ENCODE measurements at regions not wholly inside any gene's neighbourhood (a gene's known extent, or its start where the extent isn't known, plus 50 kb on each side); places are given as distances from the start of the nearest gene placed in this dataset.

DNA sequence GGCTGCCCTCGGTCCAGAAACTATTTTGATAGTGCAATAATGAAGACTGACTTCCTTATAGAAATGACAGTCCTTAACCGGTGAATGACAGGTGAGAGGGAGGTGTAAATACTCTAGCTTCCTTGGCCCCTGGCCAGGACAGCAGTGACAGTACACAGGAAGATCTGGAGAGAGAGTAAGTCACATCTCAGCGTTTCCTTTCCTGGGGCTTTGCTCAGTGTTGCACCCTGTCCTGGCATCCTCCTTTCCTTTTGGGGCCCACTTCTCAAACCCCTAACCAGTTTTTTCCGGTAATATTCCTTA, 336.9 kb downstream of the CD83 start:
- DNase-seq (ENCODE audit: low read depth), result no peak
- TF ChIP-seq, protein P1, sequence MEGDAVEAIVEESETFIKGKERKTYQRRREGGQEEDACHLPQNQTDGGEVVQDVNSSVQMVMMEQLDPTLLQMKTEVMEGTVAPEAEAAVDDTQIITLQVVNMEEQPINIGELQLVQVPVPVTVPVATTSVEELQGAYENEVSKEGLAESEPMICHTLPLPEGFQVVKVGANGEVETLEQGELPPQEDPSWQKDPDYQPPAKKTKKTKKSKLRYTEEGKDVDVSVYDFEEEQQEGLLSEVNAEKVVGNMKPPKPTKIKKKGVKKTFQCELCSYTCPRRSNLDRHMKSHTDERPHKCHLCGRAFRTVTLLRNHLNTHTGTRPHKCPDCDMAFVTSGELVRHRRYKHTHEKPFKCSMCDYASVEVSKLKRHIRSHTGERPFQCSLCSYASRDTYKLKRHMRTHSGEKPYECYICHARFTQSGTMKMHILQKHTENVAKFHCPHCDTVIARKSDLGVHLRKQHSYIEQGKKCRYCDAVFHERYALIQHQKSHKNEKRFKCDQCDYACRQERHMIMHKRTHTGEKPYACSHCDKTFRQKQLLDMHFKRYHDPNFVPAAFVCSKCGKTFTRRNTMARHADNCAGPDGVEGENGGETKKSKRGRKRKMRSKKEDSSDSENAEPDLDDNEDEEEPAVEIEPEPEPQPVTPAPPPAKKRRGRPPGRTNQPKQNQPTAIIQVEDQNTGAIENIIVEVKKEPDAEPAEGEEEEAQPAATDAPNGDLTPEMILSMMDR (conservative IDR thresholded peaks at IDR 0.05; ENCODE audit: low read depth, low read length), result no peak
- H3K4me3 ChIP-seq (ENCODE audit: low read depth, low read length), result no peak overlapping the region

DNA sequence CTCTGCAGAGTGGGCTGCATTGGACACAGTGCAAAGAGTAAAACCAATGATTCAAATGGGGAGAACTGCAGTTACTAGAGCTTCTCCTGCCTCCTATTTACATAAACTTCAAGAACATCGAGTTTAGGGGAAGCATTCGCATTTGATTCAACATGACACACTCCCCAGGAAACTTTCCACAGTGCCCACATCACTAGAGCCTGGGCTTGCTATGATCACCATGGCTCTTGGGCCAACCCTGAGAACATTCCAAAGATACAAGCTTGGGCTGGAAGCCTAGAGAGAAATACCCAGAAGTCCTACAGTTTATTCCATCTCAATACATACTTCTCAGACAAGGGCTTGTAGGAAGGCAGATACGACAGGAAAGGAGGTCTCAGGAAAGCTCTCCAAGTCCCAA, 337.9 kb downstream of the CD83 start:
- DNase-seq (ENCODE audit: low read depth), result no peak
- no peak overlapping the region for H3K4me3 ChIP-seq (ENCODE audit: low read depth, low read length)
- TF ChIP-seq, protein P1 (conservative IDR thresholded peaks at IDR 0.05; ENCODE audit: low read depth, low read length), result no peak

DNA sequence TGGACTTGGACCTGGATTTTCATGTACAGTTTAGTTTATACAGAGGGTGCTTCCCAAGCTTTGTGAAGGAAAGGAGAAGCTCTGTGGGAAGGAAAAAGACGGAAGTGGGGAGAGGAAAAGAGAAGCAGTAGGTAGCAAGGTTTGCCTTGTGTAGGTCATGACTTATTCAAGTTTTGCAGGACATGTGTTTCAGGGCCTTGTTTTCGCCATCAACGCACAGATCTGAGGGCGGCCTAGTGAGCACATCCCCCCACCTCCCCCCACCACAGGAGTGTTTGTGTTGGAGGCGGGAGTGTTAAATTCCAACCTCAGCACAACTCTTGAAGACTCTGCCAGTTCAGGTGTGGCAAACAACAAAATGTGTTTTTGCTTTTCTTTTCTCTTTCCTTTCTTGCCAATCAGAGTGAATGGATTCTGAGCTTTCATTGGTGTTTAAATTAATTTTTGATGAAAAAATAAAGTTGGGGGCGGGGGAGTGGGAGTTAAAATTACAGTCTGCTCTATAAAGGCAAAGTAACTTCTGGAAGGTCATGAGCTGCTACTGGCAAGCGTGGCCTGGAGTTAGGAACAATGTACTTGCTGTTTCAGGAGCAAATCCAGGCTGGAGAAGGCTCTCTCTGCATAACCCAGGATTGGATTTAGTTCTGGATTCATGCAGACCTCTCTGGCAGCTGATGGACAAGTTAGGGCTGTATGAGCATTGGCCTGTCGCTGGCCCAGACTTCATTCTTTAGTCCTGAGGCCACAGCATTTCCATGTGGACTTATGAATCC, 338.5 kb downstream of the CD83 start:
- TF ChIP-seq, protein P1 (conservative IDR thresholded peaks at IDR 0.05; ENCODE audit: low read depth, low read length), result no peak
- H3K4me3 ChIP-seq (ENCODE audit: low read depth, low read length), result no peak overlapping the region
- no peak for DNase-seq (ENCODE audit: low read depth)

DNA sequence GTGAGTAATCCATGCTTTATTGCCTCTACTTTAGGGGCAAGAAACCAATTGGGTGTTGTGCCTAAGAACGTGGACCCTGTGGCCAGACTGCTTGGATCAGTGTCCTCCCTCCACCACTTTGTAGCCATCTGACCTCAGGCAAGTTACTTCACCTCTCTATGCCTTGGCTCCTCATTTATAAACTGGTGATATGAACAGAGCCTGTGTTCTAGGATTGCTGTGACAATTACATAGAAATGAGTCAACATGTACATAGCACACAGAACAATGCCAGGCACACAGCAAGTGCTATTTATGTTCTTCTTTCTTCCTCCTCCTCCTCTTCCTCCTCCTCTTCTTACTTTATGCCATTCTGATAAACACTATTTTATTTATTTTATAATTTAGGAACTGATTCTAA, 339.4 kb downstream of the CD83 start:
- H3K4me3 ChIP-seq (ENCODE audit: low read depth, low read length), result no peak overlapping the region
- TF ChIP-seq, protein P1 (conservative IDR thresholded peaks at IDR 0.05; ENCODE audit: low read depth, low read length), result no peak
- no peak for DNase-seq (ENCODE audit: low read depth)

DNA sequence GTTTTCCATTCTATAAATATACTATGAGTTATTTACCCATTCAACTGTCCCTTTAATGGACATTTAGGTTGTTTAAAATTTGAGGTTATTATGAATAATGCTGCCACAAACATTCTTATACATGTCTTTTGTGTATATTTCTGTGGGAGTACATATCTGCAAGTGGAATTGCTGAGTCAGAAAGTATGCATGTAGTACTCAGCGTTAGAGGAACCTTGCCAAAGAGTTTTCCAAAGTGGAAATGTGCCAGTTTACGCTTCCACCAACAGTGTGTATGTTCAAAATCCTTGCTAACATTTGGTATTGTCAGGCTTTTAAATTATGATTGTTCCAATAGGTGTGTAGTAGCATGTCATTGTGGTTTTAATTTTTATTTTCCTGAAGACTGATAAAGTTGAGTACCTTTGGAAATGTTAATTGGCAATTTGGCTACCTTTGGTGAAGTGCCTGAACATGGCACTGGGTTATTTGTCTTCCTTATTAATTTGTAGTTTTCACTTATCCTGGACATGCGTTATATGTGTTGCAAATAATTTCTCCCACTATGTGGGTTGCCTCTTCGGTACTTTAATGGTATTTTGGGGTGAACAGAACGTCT, 341.2 kb downstream of the CD83 start:
- no peak for DNase-seq (ENCODE audit: low read depth)
- H3K4me3 ChIP-seq (ENCODE audit: low read depth, low read length), result no peak overlapping the region
- TF ChIP-seq, protein P1 (conservative IDR thresholded peaks at IDR 0.05; ENCODE audit: low read depth, low read length), result no peak

DNA sequence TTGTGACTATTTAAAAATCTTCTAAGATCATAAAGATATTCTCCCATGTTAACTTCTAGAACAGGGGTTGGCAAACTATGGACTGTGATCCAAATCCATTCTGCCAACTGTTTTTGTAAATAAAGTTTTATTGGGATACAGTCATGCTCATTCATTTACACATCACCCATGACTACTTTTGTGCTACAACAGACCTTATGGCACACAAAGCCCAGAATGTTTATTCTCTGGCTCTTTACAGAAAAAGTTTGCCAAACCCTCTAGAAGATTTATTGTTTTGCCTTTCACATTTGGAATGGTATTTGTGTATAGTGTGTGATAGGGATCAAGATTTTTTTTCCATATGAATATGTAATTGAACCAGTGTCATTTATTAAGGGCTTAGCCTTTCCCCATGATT, 341.7 kb downstream of the CD83 start:
- DNase-seq (ENCODE audit: low read depth), result no peak
- no peak overlapping the region for H3K4me3 ChIP-seq (ENCODE audit: low read depth, low read length)
- TF ChIP-seq, protein P1 (conservative IDR thresholded peaks at IDR 0.05; ENCODE audit: low read depth, low read length), result no peak

DNA sequence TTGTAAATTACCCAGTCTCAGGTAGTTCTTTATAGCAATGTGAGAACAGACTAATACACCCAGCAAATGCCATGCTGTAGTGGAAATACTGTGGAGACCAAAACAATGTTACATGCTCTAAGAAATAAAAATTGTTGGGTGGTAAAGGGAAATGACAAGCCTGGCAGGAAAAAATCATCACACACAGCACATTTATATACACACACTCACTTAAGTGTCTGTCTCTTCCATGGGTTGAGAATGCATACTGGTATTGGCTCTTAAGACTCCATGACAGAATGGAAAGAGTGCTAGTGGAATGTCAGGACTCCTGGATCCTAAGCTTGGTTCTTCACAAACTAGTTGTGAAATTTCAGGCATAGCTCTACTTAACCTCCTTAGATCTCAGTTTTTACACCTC, 343.0 kb downstream of the CD83 start:
- no peak for DNase-seq (ENCODE audit: low read depth)
- no peak overlapping the region for H3K4me3 ChIP-seq (ENCODE audit: low read depth, low read length)
- TF ChIP-seq, protein P1 (conservative IDR thresholded peaks at IDR 0.05; ENCODE audit: low read depth, low read length), result no peak

Data from epithelial cell of proximal tubule (primary cell).